Mucosa of rectum (tissue), 2 donors: ENCODE measurements at regions not wholly inside any gene's neighbourhood (a gene's known extent, or its start where the extent isn't known, plus 50 kb on each side); places are given as distances from the start of the nearest gene placed in this dataset.
"Not testable (repeated sequence)": the region's sequence is repeated elsewhere in the genome, so short reads cannot be mapped to it uniquely, and the experiment has no call there.

ENCODE experiments used
- H3K27ac ChIP-seq, 2 donors: one replicate each; pipeline ENCODE4 v1.7.0; 2013; ENCODE audit warnings: inconsistent platforms in 2 of 2, low read depth in 2 of 2, low read length in 2 of 2
- H3K27me3 ChIP-seq, 2 donors: one replicate each; pipeline ENCODE4 v1.7.0; 2013; ENCODE audit warnings: low read length in 2 of 2; ENCODE audit not compliant: control insufficient read depth in 2 of 2, insufficient read depth in 2 of 2
- H3K36me3 ChIP-seq, 2 donors: one replicate each; pipeline ENCODE4 v1.7.0; 2013; ENCODE audit warnings: low read length in 2 of 2; ENCODE audit not compliant: control insufficient read depth in 2 of 2, insufficient read depth in 2 of 2
- H3K4me1 ChIP-seq, 2 donors: one replicate each; pipeline ENCODE4 v1.7.0; 2013; ENCODE audit warnings: low read length in 2 of 2, mild to moderate bottlenecking in 1 of 2; ENCODE audit not compliant: control insufficient read depth in 2 of 2, insufficient read depth in 2 of 2
- H3K4me3 ChIP-seq, 2 donors: one replicate each; pipeline ENCODE4 v1.7.0; 2013; ENCODE audit warnings: low read length in 2 of 2
- H3K9ac ChIP-seq, 2 donors: one replicate each; pipeline ENCODE4 v1.7.0; 2013; ENCODE audit warnings: low read length in 2 of 2, low read depth in 1 of 2, mild to moderate bottlenecking in 1 of 2
- H3K9me3 ChIP-seq, 2 donors: one replicate each; pipeline ENCODE4 v1.7.0; 2013; ENCODE audit warnings: low read length in 2 of 2; ENCODE audit not compliant: control insufficient read depth in 2 of 2
- donor health status: healthy.
- donor health status: Normal muscosa, but diverticular disease.

GRCh38 chr5:40238066-40238745, 441.5 kb upstream of the PTGER4 start:
- Histone ChIP-seq H3K4me1 (no peaks in the 10 kb centered on the region), H3K27ac (no peak overlapping the region), H3K9ac (no peak overlapping the region), H3K9me3 (no peaks in the 10 kb centered on the region), H3K4me3 (no peak overlapping the region), H3K27me3 (no peaks in the 10 kb centered on the region), H3K36me3 (no peaks in the 10 kb centered on the region)

GRCh38 chr5:40235471-40236400, 444.0 kb upstream of the PTGER4 start:
- H3K9ac ChIP-seq, result no peak overlapping the region
- H3K27ac ChIP-seq, result no peak overlapping the region
- no peaks in the 10 kb centered on the region for H3K27me3 ChIP-seq
- H3K4me1 ChIP-seq, result no peaks in the 10 kb centered on the region
- H3K4me3 ChIP-seq, result no peak overlapping the region
- H3K9me3 ChIP-seq, result no peaks in the 10 kb centered on the region
- no peaks in the 10 kb centered on the region for H3K36me3 ChIP-seq

GRCh38 chr5:40233268-40233667, 446.4 kb upstream of the PTGER4 start:
- Histone ChIP-seq H3K27me3 (no peaks in the 10 kb centered on the region), H3K36me3 (no peaks in the 10 kb centered on the region)

GRCh38 chr5:40227931-40228330, 451.8 kb upstream of the PTGER4 start:
- Histone ChIP-seq H3K9me3 (no peaks in the 10 kb centered on the region), H3K36me3 (no peaks in the 10 kb centered on the region), H3K27me3 (no peaks in the 10 kb centered on the region), H3K4me1 (no peaks in the 10 kb centered on the region), H3K4me3 (no peak overlapping the region), H3K27ac (no peak overlapping the region), H3K9ac (no peak overlapping the region)

More at GRCh38 chr5:40233268-40233667, 446.4 kb upstream of the PTGER4 start:
- Histone ChIP-seq H3K4me1 (no peaks in the 10 kb centered on the region), H3K27ac (no peak overlapping the region), H3K4me3 (no peak overlapping the region), H3K9ac (no peak overlapping the region), H3K9me3 (no peaks in the 10 kb centered on the region)

GRCh38 chr5:40227366-40227765, 452.3 kb upstream of the PTGER4 start:
- Histone ChIP-seq H3K9me3 (no peaks in the 10 kb centered on the region), H3K4me3 (no peak overlapping the region), H3K27ac (no peak overlapping the region), H3K9ac (no peak overlapping the region), H3K4me1 (no peaks in the 10 kb centered on the region), H3K36me3 (no peaks in the 10 kb centered on the region), H3K27me3 (no peaks in the 10 kb centered on the region)

- no peaks in the 10 kb centered on the region for H3K36me3 ChIP-seq
- H3K9me3 ChIP-seq, result no peaks in the 10 kb centered on the region
- H3K9ac ChIP-seq, result no peak overlapping the region
- H3K27me3 ChIP-seq, result no peaks in the 10 kb centered on the region
- H3K27ac ChIP-seq, result no peak overlapping the region
- H3K4me1 ChIP-seq, result no peaks in the 10 kb centered on the region
- no peak overlapping the region for H3K4me3 ChIP-seq
Measured at GRCh38 chr5:40226906-40227305, 452.8 kb upstream of the PTGER4 start.

- not testable (repeated sequence) for H3K4me3 ChIP-seq, H3K27ac ChIP-seq, H3K9me3 ChIP-seq, H3K36me3 ChIP-seq, H3K9ac ChIP-seq, H3K4me1 ChIP-seq, H3K27me3 ChIP-seq
Measured at GRCh38 chr5:40225147-40225546, 454.6 kb upstream of the PTGER4 start.

- Histone ChIP-seq H3K4me1 (no peaks in the 10 kb centered on the region), H3K36me3 (no peaks in the 10 kb centered on the region), H3K9me3 (no peaks in the 10 kb centered on the region), H3K4me3 (no peak overlapping the region), H3K27ac (no peak overlapping the region), H3K27me3 (no peaks in the 10 kb centered on the region), H3K9ac (no peak overlapping the region)
Measured at GRCh38 chr5:40224421-40224820, 455.3 kb upstream of the PTGER4 start.

GRCh38 chr5:40223884-40224402, 455.8 kb upstream of the PTGER4 start:
- H3K27ac ChIP-seq, result no peak overlapping the region
- H3K36me3 ChIP-seq, result no peaks in the 10 kb centered on the region
- H3K4me1 ChIP-seq, result no peaks in the 10 kb centered on the region

GRCh38 chr5:40221796-40222195, 457.9 kb upstream of the PTGER4 start:
- no peak overlapping the region for H3K9ac ChIP-seq
- H3K36me3 ChIP-seq, result no peaks in the 10 kb centered on the region
- no peak overlapping the region for H3K27ac ChIP-seq
- H3K4me3 ChIP-seq, result no peak overlapping the region
- H3K9me3 ChIP-seq, result no peaks in the 10 kb centered on the region
- H3K27me3 ChIP-seq, result no peaks in the 10 kb centered on the region
- no peaks in the 10 kb centered on the region for H3K4me1 ChIP-seq

More at GRCh38 chr5:40223884-40224402, 455.8 kb upstream of the PTGER4 start:
- H3K27me3 ChIP-seq, result no peaks in the 10 kb centered on the region
- no peak overlapping the region for H3K4me3 ChIP-seq
- no peak overlapping the region for H3K9ac ChIP-seq
- no peaks in the 10 kb centered on the region for H3K9me3 ChIP-seq
